ENCODE measurements at regions not wholly inside any gene's neighbourhood (a gene's known extent, or its start where the extent isn't known, plus 50 kb on each side); places are given as distances from the start of the nearest gene placed in this dataset.
A peak's percentile ranks its signal among the peaks of the same experiment; 100 is the strongest.

- DNase-seq: no peak
- intact Hi-C loops (cut with DNase I, micrococcal nuclease): no loop called here
- ATAC-seq: no peak
- H3K9me3 ChIP-seq: no peaks in the 10 kb centered on the region
- no peak for TF ChIP-seq CTCF (IDR thresholded peaks at IDR 0.05)
- no peaks in the 10 kb centered on the region for H3K4me1 ChIP-seq (ENCODE audit: low read depth)
- H3K4me3 ChIP-seq: no peak overlapping the region
- no peaks in the 10 kb centered on the region for H3K36me3 ChIP-seq (ENCODE audit: low read depth)
These were observed 732.7 kb downstream of the SEMA5A start for GRCh38 chr5:8813180-8813579.

- Histone ChIP-seq H3K4me3 (no peak overlapping the region), H3K9me3 (no peaks in the 10 kb centered on the region), H3K36me3 (ENCODE audit: low read depth) (no peaks in the 10 kb centered on the region), H3K4me1 (ENCODE audit: low read depth) (no peaks in the 10 kb centered on the region)
- no peak for ATAC-seq
- intact Hi-C loops (cut with DNase I, micrococcal nuclease): no loop called here
- no peak for TF ChIP-seq CTCF (IDR thresholded peaks at IDR 0.05)
- DNase-seq: no peak
These were observed 731.8 kb downstream of the SEMA5A start for GRCh38 chr5:8814105-8814504.

GRCh38 chr5:8824371-8824770 lies 721.5 kb downstream of the SEMA5A start:
- Histone ChIP-seq H3K4me3 (no peak overlapping the region), H3K36me3 (ENCODE audit: low read depth) (no peaks in the 10 kb centered on the region), H3K9me3 (no peaks in the 10 kb centered on the region), H3K4me1 (ENCODE audit: low read depth) (no peaks in the 10 kb centered on the region)
- no peak for TF ChIP-seq CTCF (IDR thresholded peaks at IDR 0.05)
- ATAC-seq (no peak), DNase-seq (no peak)
- intact Hi-C loops (cut with DNase I, micrococcal nuclease): no loop called here

GRCh38 chr5:8825139-8825757 lies 720.6 kb downstream of the SEMA5A start:
- Histone ChIP-seq H3K36me3 (ENCODE audit: low read depth) (no peaks in the 10 kb centered on the region), H3K4me1 (ENCODE audit: low read depth) (no peaks in the 10 kb centered on the region), H3K9me3 (no peaks in the 10 kb centered on the region), H3K4me3 (no peak overlapping the region)
- no peak for DNase-seq
- no peak for TF ChIP-seq CTCF (IDR thresholded peaks at IDR 0.05)
- peak; percentile 48 for ATAC-seq
- intact Hi-C loops (cut with DNase I, micrococcal nuclease): no loop called here

- Histone ChIP-seq H3K9me3 (no peaks in the 10 kb centered on the region), H3K36me3 (ENCODE audit: low read depth) (no peaks in the 10 kb centered on the region), H3K4me1 (ENCODE audit: low read depth) (no peaks in the 10 kb centered on the region), H3K4me3 (no peak overlapping the region)
- no peak for TF ChIP-seq CTCF (IDR thresholded peaks at IDR 0.05)
- DNase-seq (no peak), ATAC-seq (no peak)
- intact Hi-C loops (cut with DNase I, micrococcal nuclease): no loop called here
These were observed 719.4 kb downstream of the SEMA5A start for GRCh38 chr5:8826508-8826907.

- intact Hi-C loops (cut with DNase I, micrococcal nuclease): no loop called here
- no peak for TF ChIP-seq CTCF (IDR thresholded peaks at IDR 0.05)
- no peaks in the 10 kb centered on the region for H3K9me3 ChIP-seq
These were observed 718.2 kb downstream of the SEMA5A start for GRCh38 chr5:8827696-8828095.

More at GRCh38 chr5:8827696-8828095, 718.2 kb downstream of the SEMA5A start:
- Histone ChIP-seq H3K36me3 (ENCODE audit: low read depth) (no peaks in the 10 kb centered on the region), H3K4me3 (no peak overlapping the region), H3K4me1 (ENCODE audit: low read depth) (no peaks in the 10 kb centered on the region)
- no peak for DNase-seq
- ATAC-seq: no peak

Measured in mucosa of descending colon (tissue), 3 donors.